ENCODE measurements at regions not wholly inside any gene's neighbourhood (a gene's known extent, or its start where the extent isn't known, plus 50 kb on each side); places are given as distances from the start of the nearest gene placed in this dataset.

DNA sequence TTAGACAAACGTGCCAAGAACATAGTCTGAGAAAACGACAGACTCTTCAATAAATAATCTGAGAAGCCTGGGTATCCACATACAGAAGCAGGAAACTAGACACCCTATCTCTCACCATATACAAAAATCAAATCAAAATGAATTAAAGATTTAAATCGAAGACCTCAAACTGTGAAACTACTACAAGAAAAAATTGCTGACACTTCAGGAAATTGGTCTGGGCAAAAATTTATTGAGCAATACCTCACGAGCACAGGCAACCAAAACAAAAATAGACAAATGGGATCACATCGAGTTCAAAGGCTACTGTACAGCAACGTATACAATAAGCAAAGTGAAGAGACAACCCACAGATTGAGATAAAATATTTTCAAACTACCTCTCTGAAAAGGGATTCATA, 292.8 kb upstream of the RGS18 start:
- no TSS peak for BruUV-seq (replicated peaks)
- Histone ChIP-seq H3K27me3 (ENCODE audit: control insufficient read depth, insufficient read depth, low read length) (no peaks in the 10 kb centered on the region), H3K27ac (ENCODE audit: insufficient read depth, low read length) (no peak overlapping the region), H3K9me1 (ENCODE audit: insufficient read depth, low read length) (no peaks in the 10 kb centered on the region), H3K4me2 (ENCODE audit: low read depth, low read length) (no peak overlapping the region), H4K8ac (ENCODE audit: low read depth in 2 of 2, low read length in 2 of 2) (no peak overlapping the region), H3K36me3 (ENCODE audit: control insufficient read depth, insufficient read depth, low read length) (no peaks in the 10 kb centered on the region), H2AK9ac (replicated peaks; ENCODE audit: low read depth, low read length, poor library complexity) (no peak overlapping the region), H3K56ac (ENCODE audit: extremely low read depth, insufficient read depth, low read length) (no peak overlapping the region), H2BK120ac (ENCODE audit: low read depth, low read length) (no peak overlapping the region), H3K4ac (ENCODE audit: low read depth, low read length) (no peak overlapping the region), H3K79me1 (ENCODE audit: low read depth in 1 of 2, low read length in 2 of 2) (no peaks in the 10 kb centered on the region), H2BK20ac (ENCODE audit: low read depth, low read length) (no peak overlapping the region), H2AFZ (replicated peaks; ENCODE audit: low read length, poor library complexity) (no peak overlapping the region), H2AK5ac (ENCODE audit: low read depth, low read length) (no peak overlapping the region), H4K5ac (ENCODE audit: low read depth, low read length) (no peak overlapping the region), H2BK5ac (ENCODE audit: low read depth, low read length, poor library complexity, severe bottlenecking) (no peak overlapping the region), H3K4me1 (ENCODE audit: control insufficient read depth, insufficient read depth, low read length) (no peaks in the 10 kb centered on the region), H4K20me1 (ENCODE audit: insufficient read depth, low read length) (no peaks in the 10 kb centered on the region), H3K18ac (ENCODE audit: low read depth, low read length) (no peak overlapping the region), H3K9ac (ENCODE audit: low read depth, low read length) (no peak overlapping the region), H4K91ac (ENCODE audit: insufficient read depth, low read depth, low read length) (no peak overlapping the region), H2BK15ac (ENCODE audit: low read depth, low read length) (no peak overlapping the region), H3K23ac (ENCODE audit: low read depth, low read length) (no peak overlapping the region), H3K9me3 (ENCODE audit: control insufficient read depth, insufficient read depth, low read length) (no peaks in the 10 kb centered on the region), H3K14ac (replicated peaks; ENCODE audit: low read depth, low read length) (no peak overlapping the region), H3K4me3 (ENCODE audit: insufficient read depth, low read depth, low read length) (no peak overlapping the region)
- CTCF ChIA-PET = no interaction called here
- no peak for DNase-seq
- no peak for ATAC-seq (ENCODE audit: low read depth)
- TF ChIP-seq RCOR1 (IDR thresholded peaks at IDR 0.05; ENCODE audit: insufficient replicate concordance, low read length) (no peak), MAFK (IDR thresholded peaks at IDR 0.05; ENCODE audit: low read depth, low read length) (peak; percentile 83), CEBPB (IDR thresholded peaks at IDR 0.05; ENCODE audit: low read depth, low read length) (peak; percentile 40; the same call in 1 of the 2 replicates)
- no CpG with 5 or more reads among the region's 6 CpGs for WGBS, 2 experiments (ENCODE audit: extremely low coverage in 2 of 2, insufficient read length in 1 of 2)
- POLR2A ChIA-PET (ENCODE audit: unreplicated experiment) = no interaction called here
- dilution Hi-C loops (cut with HindIII; ENCODE audit: low sequenced_read_pairs, unreplicated experiment) (no loop called here), intact Hi-C loops (cut with micrococcal nuclease) (no loop called here), in situ Hi-C loops (cut with MboI; ENCODE audit: low sequenced_read_pairs) (no loop called here)

Measured in IMR-90 (cell line).